Stomach (tissue), 4 donors: ENCODE measurements at regions not wholly inside any gene's neighbourhood (a gene's known extent, or its start where the extent isn't known, plus 50 kb on each side); places are given as distances from the start of the nearest gene placed in this dataset.

ENCODE experiments used
- CTCF ChIP-seq, 7 experiments: fragments of 450-650 bp in 4 of 7; fragments of 200-600 bp in 3 of 7; sonication (generic) in 3 of 7; IDR thresholded peaks; one replicate each; pipeline ENCODE4 v1.5.1; 2016 to 2019; ENCODE audit warnings: antibody characterized with exemption in 7 of 7, control low read depth in 2 of 7, mild to moderate bottlenecking in 1 of 7
- EP300 ChIP-seq: sonication (generic); formaldehyde crosslinking; IDR thresholded peaks from one replicate; pipeline ENCODE4 v1.6.1; 2017; ENCODE audit warnings: antibody characterized with exemption
- POLR2A ChIP-seq, 4 donors: fragments of 450-650 bp; IDR thresholded peaks; one replicate each; pipeline ENCODE4 v1.6.1; 2016; ENCODE audit warnings: antibody characterized with exemption in 4 of 4, control low read depth in 2 of 4, mild to moderate bottlenecking in 1 of 4, moderate library complexity in 1 of 4
- POLR2AphosphoS5 ChIP-seq, 3 donors: sonication (generic); formaldehyde crosslinking; IDR thresholded peaks; one replicate each; pipeline ENCODE4 v1.6.1; 2016; ENCODE audit warnings: antibody characterized with exemption in 3 of 3

- no peak for TF ChIP-seq POLR2A (IDR thresholded peaks at IDR 0.05)
- TF ChIP-seq CTCF (IDR thresholded peaks at IDR 0.05): no peak
- TF ChIP-seq POLR2AphosphoS5 (IDR thresholded peaks at IDR 0.05): no peak
- TF ChIP-seq EP300: no peak
Measured at GRCh38 chr20:21004386-21005076, 101.6 kb downstream of the LINC00237 start.
